HEK293 (cell line): ENCODE measurements at regions not wholly inside any gene's neighbourhood (a gene's known extent, or its start where the extent isn't known, plus 50 kb on each side); places are given as distances from the start of the nearest gene placed in this dataset.

Experiments used
- CTCF ChIA-PET: fragments of 350-600 bp; formaldehyde crosslinking; extraction: SDS; loops from one replicate; lab custom pipeline; 2021; ENCODE audit warnings: antibody characterized with exemption; lab: Yijun Ruan, JAX
- POLR2A ChIA-PET: fragments of 300-600 bp; formaldehyde crosslinking; extraction: SDS; loops from one replicate; lab custom pipeline; 2020; ENCODE audit warnings: antibody characterized with exemption, inconsistent platforms; lab: Yijun Ruan, JAX
- H3K27ac ChIP-seq: fragments of 200-500 bp; sonication (Bioruptor generic); 2 replicates; pipeline ENCODE4 v1.5.1; 2014; ENCODE audit warnings: low read depth, low read length, control low read depth, inconsistent platforms; ENCODE audit errors: extremely low read depth
- H3K36me3 ChIP-seq, 2 experiments: fragments of 200-500 bp in 1 of 2; sonication (Bioruptor generic) in 1 of 2; 1 replicate in 1 of 2; 2 replicates in 1 of 2; pipeline ENCODE4 v1.5.1; 2014 to 2017; ENCODE audit warnings: inconsistent platforms in 2 of 2, low read length in 2 of 2; ENCODE audit not compliant: control insufficient read depth in 2 of 2, insufficient read depth in 1 of 2
- H3K4me1 ChIP-seq: fragments of 200-500 bp; sonication (Bioruptor generic); 2 replicates; pipeline ENCODE4 v1.5.1; 2014; ENCODE audit warnings: mild to moderate bottlenecking, low read length, inconsistent platforms; ENCODE audit not compliant: control insufficient read depth, insufficient read depth
- H3K4me3 ChIP-seq: 2 replicates; pipeline ENCODE4 v1.5.1; 2011; ENCODE audit warnings: low read depth, mild to moderate bottlenecking, control low read depth, low read length, moderate library complexity
- H3K9me3 ChIP-seq: fragments of 200-500 bp; sonication (Bioruptor generic); 2 replicates; pipeline ENCODE4 v1.5.1; 2014; ENCODE audit warnings: low read depth, low read length, inconsistent platforms; ENCODE audit not compliant: control insufficient read depth, insufficient read depth
- GLIS2 ChIP-seq: fragments of 450-650 bp; formaldehyde crosslinking; IDR thresholded peaks from 2 replicates; pipeline ENCODE4 v1.5.1; 2016; ENCODE audit warnings: missing biosample characterization, missing genetic modification characterization
- KLF10 ChIP-seq: fragments of 450-650 bp; IDR thresholded peaks from 2 replicates; pipeline ENCODE4 v1.5.1; 2018; ENCODE audit warnings: missing biosample characterization, mild to moderate bottlenecking, missing genetic modification characterization
- KLF16 ChIP-seq: fragments of 450-650 bp; formaldehyde crosslinking; IDR thresholded peaks from 2 replicates; pipeline ENCODE4 v1.5.1; 2017; ENCODE audit warnings: missing biosample characterization, missing genetic modification characterization
- MYNN ChIP-seq: fragments of 450-650 bp; formaldehyde crosslinking; IDR thresholded peaks from 2 replicates; pipeline ENCODE4 v1.5.1; 2016; ENCODE audit warnings: missing biosample characterization, missing genetic modification characterization, borderline replicate concordance
- SCRT1 ChIP-seq: fragments of 450-650 bp; formaldehyde crosslinking; IDR thresholded peaks from 2 replicates; pipeline ENCODE4 v1.5.1; 2016; ENCODE audit warnings: missing biosample characterization, missing genetic modification characterization, borderline replicate concordance
- SP2 ChIP-seq: fragments of 450-650 bp; formaldehyde crosslinking; IDR thresholded peaks from 2 replicates; pipeline ENCODE4 v1.5.1; 2016; ENCODE audit warnings: missing biosample characterization, missing genetic modification characterization
- SP7 ChIP-seq: fragments of 450-650 bp; formaldehyde crosslinking; IDR thresholded peaks from 2 replicates; pipeline ENCODE4 v1.5.1; 2016; ENCODE audit warnings: missing biosample characterization, missing genetic modification characterization
- YY2 ChIP-seq: fragments of 450-650 bp; formaldehyde crosslinking; IDR thresholded peaks from 2 replicates; pipeline ENCODE4 v1.5.1; 2016; ENCODE audit warnings: missing biosample characterization, missing genetic modification characterization
- ZBTB20 ChIP-seq: fragments of 450-650 bp; formaldehyde crosslinking; IDR thresholded peaks from 2 replicates; pipeline ENCODE4 v1.5.1; 2016; ENCODE audit warnings: missing biosample characterization, missing genetic modification characterization
- ZBTB48 ChIP-seq: fragments of 450-650 bp; formaldehyde crosslinking; IDR thresholded peaks from 2 replicates; pipeline ENCODE4 v1.5.1; 2016; ENCODE audit warnings: missing biosample characterization, missing genetic modification characterization
- ZNF114 ChIP-seq: fragments of 450-650 bp; formaldehyde crosslinking; IDR thresholded peaks from 2 replicates; pipeline ENCODE4 v1.5.0; 2017; ENCODE audit warnings: missing biosample characterization, missing genetic modification characterization
- ZNF121 ChIP-seq: fragments of 450-650 bp; formaldehyde crosslinking; IDR thresholded peaks from 2 replicates; pipeline ENCODE4 v1.5.1; 2016; ENCODE audit warnings: missing biosample characterization, missing genetic modification characterization
- ZNF211 ChIP-seq: fragments of 450-650 bp; formaldehyde crosslinking; IDR thresholded peaks from 2 replicates; pipeline ENCODE4 v1.5.1; 2016; ENCODE audit warnings: low read depth, missing biosample characterization, missing genetic modification characterization
- ZNF350 ChIP-seq: fragments of 450-650 bp; formaldehyde crosslinking; IDR thresholded peaks from 2 replicates; pipeline ENCODE4 v1.5.0; 2017; ENCODE audit warnings: missing biosample characterization, mild to moderate bottlenecking, missing genetic modification characterization
- ZNF366 ChIP-seq: fragments of 450-650 bp; formaldehyde crosslinking; conservative IDR thresholded peaks from 2 replicates; pipeline ENCODE4 v1.5.1; 2016; ENCODE audit warnings: missing biosample characterization, missing genetic modification characterization
- ZNF426 ChIP-seq: fragments of 450-650 bp; formaldehyde crosslinking; IDR thresholded peaks from 2 replicates; pipeline ENCODE4 v1.5.1; 2017; ENCODE audit warnings: missing biosample characterization, missing genetic modification characterization, mild to moderate bottlenecking, inconsistent platforms, moderate library complexity
- ZNF473 ChIP-seq: fragments of 450-650 bp; formaldehyde crosslinking; IDR thresholded peaks from 2 replicates; pipeline ENCODE4 v1.5.1; 2017; ENCODE audit warnings: missing biosample characterization, missing genetic modification characterization
- ZNF514 ChIP-seq: fragments of 450-650 bp; formaldehyde crosslinking; IDR thresholded peaks from 2 replicates; pipeline ENCODE4 v1.5.1; 2016; ENCODE audit warnings: missing biosample characterization, missing genetic modification characterization
- ZNF610 ChIP-seq: fragments of 450-650 bp; formaldehyde crosslinking; IDR thresholded peaks from 2 replicates; pipeline ENCODE4 v1.5.1; 2016; ENCODE audit warnings: missing biosample characterization, missing genetic modification characterization, borderline replicate concordance
- ZNF654 ChIP-seq: fragments of 450-650 bp; formaldehyde crosslinking; IDR thresholded peaks from 2 replicates; pipeline ENCODE4 v1.5.1; 2016; ENCODE audit warnings: low read depth, missing biosample characterization, missing genetic modification characterization
- ZNF664 ChIP-seq: fragments of 450-650 bp; formaldehyde crosslinking; IDR thresholded peaks from 2 replicates; pipeline ENCODE4 v1.5.1; 2016; ENCODE audit warnings: missing biosample characterization, missing genetic modification characterization
- ZNF670 ChIP-seq: fragments of 450-650 bp; formaldehyde crosslinking; IDR thresholded peaks from 2 replicates; pipeline ENCODE4 v1.5.1; 2016; ENCODE audit warnings: missing biosample characterization, missing genetic modification characterization, low read depth
- ZNF785 ChIP-seq: fragments of 450-650 bp; formaldehyde crosslinking; IDR thresholded peaks from 2 replicates; pipeline ENCODE4 v1.5.1; 2016; ENCODE audit warnings: missing biosample characterization, missing genetic modification characterization
- ZNF792 ChIP-seq: fragments of 450-650 bp; formaldehyde crosslinking; IDR thresholded peaks from 2 replicates; pipeline ENCODE4 v1.5.1; 2016; ENCODE audit warnings: missing biosample characterization, missing genetic modification characterization
- TF ChIP-seq, protein P1 (sequence below): fragments of 450-650 bp; formaldehyde crosslinking; IDR thresholded peaks from 2 replicates; pipeline ENCODE4 v1.5.1; 2016; ENCODE audit warnings: missing biosample characterization, missing genetic modification characterization
- TF ChIP-seq, protein P2 (sequence below): fragments of 450-650 bp; formaldehyde crosslinking; IDR thresholded peaks from 2 replicates; pipeline ENCODE4 v1.5.1; 2016; ENCODE audit warnings: missing biosample characterization, missing genetic modification characterization
- TF ChIP-seq, protein P3 (sequence below): fragments of 450-650 bp; formaldehyde crosslinking; optimal IDR thresholded peaks from 2 replicates; pipeline ENCODE3; 2016; ENCODE audit warnings: missing biosample characterization, mild to moderate bottlenecking, missing genetic modification characterization
- TF ChIP-seq, protein P4 (sequence below): fragments of 450-650 bp; formaldehyde crosslinking; IDR thresholded peaks from 2 replicates; pipeline ENCODE4 v1.5.1; 2016; ENCODE audit warnings: missing biosample characterization, missing genetic modification characterization
- TF ChIP-seq, protein P5 (sequence below): fragments of 450-650 bp; formaldehyde crosslinking; IDR thresholded peaks from 2 replicates; pipeline ENCODE4 v1.5.1; 2016; ENCODE audit warnings: missing biosample characterization, missing genetic modification characterization

DNA sequence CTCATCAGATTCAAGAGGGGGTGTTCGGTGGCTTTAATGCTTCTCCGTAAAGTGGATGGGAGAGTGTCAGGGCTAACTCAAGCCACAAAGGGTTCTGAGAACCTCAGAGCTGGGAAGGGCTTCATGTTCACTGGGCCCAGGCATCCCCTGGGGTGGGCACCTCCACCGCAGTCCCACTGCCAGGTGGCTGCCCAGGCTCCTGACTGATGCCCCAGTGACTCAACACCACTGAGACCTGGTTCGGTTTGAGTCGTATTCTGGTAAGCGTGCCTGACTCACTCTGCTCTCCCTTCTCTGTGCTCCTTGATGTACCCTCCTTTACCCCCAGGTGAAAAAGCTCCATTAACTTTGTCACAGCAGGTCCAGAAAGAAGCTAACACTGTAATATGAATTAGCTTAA, 304.6 kb downstream of the RPLP1 start:
- no peak for TF ChIP-seq ZNF114 (tag by site-specific recombination)
- no peak for TF ChIP-seq SCRT1 (tag by site-specific recombination)
- TF ChIP-seq KLF10 (tag by site-specific recombination): no peak
- TF ChIP-seq, protein P1, sequence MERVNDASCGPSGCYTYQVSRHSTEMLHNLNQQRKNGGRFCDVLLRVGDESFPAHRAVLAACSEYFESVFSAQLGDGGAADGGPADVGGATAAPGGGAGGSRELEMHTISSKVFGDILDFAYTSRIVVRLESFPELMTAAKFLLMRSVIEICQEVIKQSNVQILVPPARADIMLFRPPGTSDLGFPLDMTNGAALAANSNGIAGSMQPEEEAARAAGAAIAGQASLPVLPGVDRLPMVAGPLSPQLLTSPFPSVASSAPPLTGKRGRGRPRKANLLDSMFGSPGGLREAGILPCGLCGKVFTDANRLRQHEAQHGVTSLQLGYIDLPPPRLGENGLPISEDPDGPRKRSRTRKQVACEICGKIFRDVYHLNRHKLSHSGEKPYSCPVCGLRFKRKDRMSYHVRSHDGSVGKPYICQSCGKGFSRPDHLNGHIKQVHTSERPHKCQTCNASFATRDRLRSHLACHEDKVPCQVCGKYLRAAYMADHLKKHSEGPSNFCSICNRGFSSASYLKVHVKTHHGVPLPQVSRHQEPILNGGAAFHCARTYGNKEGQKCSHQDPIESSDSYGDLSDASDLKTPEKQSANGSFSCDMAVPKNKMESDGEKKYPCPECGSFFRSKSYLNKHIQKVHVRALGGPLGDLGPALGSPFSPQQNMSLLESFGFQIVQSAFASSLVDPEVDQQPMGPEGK: no peak
- no peak for TF ChIP-seq ZNF792 (tag by site-specific recombination)
- no peak for TF ChIP-seq SP7 (tag by site-specific recombination)
- no peak for TF ChIP-seq ZNF211 (tag by site-specific recombination)
- no peak for TF ChIP-seq KLF16
- no peak for TF ChIP-seq ZBTB20 (tag by site-specific recombination)
- TF ChIP-seq, protein P2, sequence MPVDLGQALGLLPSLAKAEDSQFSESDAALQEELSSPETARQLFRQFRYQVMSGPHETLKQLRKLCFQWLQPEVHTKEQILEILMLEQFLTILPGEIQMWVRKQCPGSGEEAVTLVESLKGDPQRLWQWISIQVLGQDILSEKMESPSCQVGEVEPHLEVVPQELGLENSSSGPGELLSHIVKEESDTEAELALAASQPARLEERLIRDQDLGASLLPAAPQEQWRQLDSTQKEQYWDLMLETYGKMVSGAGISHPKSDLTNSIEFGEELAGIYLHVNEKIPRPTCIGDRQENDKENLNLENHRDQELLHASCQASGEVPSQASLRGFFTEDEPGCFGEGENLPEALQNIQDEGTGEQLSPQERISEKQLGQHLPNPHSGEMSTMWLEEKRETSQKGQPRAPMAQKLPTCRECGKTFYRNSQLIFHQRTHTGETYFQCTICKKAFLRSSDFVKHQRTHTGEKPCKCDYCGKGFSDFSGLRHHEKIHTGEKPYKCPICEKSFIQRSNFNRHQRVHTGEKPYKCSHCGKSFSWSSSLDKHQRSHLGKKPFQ (tag by site-specific recombination): no peak
- TF ChIP-seq ZBTB48 (tag by site-specific recombination): no peak
- TF ChIP-seq YY2: no peak
- no peak overlapping the region for H3K4me3 ChIP-seq
- ChIA-PET CTCF (interaction anchor here (0.7 to 1.0 kb wide), 2 partner anchors 219 to 295 kb away, joined by 3 to 4 read pairs; no protein-coding TSS in a partner anchor), POLR2A (no interaction called here)
- no peak overlapping the region for H3K27ac ChIP-seq
- peaks cover 21% of the 10 kb centered on the region for H3K4me1 ChIP-seq
- H3K36me3 ChIP-seq: no peaks in the 10 kb centered on the region
- H3K9me3 ChIP-seq: no peaks in the 10 kb centered on the region

DNA sequence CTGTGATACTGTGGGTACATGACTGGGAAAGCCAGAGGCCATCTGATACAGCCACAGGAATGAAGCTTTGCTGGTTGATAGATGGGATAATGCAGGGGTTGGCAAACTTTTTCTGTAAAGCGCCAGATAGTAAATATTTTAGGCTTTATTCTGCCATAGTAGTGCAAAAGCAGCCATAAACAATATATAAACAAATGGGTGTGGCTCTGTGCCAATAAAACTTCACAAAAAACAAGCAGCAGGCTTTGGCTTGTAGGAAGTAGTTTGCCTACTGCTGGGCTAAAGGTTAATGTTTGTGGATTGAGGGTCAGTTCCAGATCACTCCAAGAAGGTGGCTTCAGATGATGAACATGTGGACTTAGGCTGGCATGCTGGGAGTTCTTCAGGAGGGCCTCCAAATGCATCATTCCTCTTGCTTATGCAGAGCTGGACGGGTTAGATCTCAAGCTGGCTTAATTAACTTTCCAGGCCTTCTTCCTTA, 305.7 kb downstream of the RPLP1 start:
- POLR2A ChIA-PET: no interaction called here
- CTCF ChIA-PET: interaction anchor here (3.4 kb wide), 1 partner anchor 9 kb away, joined by 16 read pairs; no protein-coding TSS in a partner anchor
- no peak overlapping the region for H3K4me3 ChIP-seq

More for the DNA sequence above, 305.7 kb downstream of the RPLP1 start:
- H3K27ac ChIP-seq: no peak overlapping the region
- no peaks in the 10 kb centered on the region for H3K36me3 ChIP-seq
- H3K4me1 ChIP-seq: peaks cover 21% of the 10 kb centered on the region
- H3K9me3 ChIP-seq: no peaks in the 10 kb centered on the region
- TF ChIP-seq ZNF654 (tag by site-specific recombination) (no peak), ZNF664 (tag by site-specific recombination) (no peak), ZNF366 (no peak), MYNN (no peak), ZNF114 (tag by site-specific recombination) (no peak), SP2 (tag by site-specific recombination) (no peak), ZNF610 (tag by site-specific recombination) (no peak), GLIS2 (no peak), ZNF670 (tag by site-specific recombination) (no peak), ZNF350 (tag by site-specific recombination) (no peak), ZNF514 (tag by site-specific recombination) (no peak), ZNF473 (tag by site-specific recombination) (no peak), ZNF121 (tag by site-specific recombination) (no peak), ZNF426 (tag by site-specific recombination) (no peak), ZNF785 (tag by site-specific recombination) (no peak)
- TF ChIP-seq, protein P3, sequence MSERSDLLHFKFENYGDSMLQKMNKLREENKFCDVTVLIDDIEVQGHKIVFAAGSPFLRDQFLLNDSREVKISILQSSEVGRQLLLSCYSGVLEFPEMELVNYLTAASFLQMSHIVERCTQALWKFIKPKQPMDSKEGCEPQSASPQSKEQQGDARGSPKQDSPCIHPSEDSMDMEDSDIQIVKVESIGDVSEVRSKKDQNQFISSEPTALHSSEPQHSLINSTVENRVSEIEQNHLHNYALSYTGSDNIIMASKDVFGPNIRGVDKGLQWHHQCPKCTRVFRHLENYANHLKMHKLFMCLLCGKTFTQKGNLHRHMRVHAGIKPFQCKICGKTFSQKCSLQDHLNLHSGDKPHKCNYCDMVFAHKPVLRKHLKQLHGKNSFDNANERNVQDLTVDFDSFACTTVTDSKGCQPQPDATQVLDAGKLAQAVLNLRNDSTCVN (tag by site-specific recombination): no peak
- TF ChIP-seq, protein P4, sequence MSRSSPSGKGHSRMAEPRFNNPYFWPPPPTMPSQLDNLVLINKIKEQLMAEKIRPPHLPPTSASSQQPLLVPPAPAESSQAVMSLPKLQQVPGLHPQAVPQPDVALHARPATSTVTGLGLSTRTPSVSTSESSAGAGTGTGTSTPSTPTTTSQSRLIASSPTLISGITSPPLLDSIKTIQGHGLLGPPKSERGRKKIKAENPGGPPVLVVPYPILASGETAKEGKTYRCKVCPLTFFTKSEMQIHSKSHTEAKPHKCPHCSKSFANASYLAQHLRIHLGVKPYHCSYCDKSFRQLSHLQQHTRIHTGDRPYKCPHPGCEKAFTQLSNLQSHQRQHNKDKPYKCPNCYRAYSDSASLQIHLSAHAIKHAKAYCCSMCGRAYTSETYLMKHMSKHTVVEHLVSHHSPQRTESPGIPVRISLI (tag by site-specific recombination): no peak
- TF ChIP-seq, protein P5, sequence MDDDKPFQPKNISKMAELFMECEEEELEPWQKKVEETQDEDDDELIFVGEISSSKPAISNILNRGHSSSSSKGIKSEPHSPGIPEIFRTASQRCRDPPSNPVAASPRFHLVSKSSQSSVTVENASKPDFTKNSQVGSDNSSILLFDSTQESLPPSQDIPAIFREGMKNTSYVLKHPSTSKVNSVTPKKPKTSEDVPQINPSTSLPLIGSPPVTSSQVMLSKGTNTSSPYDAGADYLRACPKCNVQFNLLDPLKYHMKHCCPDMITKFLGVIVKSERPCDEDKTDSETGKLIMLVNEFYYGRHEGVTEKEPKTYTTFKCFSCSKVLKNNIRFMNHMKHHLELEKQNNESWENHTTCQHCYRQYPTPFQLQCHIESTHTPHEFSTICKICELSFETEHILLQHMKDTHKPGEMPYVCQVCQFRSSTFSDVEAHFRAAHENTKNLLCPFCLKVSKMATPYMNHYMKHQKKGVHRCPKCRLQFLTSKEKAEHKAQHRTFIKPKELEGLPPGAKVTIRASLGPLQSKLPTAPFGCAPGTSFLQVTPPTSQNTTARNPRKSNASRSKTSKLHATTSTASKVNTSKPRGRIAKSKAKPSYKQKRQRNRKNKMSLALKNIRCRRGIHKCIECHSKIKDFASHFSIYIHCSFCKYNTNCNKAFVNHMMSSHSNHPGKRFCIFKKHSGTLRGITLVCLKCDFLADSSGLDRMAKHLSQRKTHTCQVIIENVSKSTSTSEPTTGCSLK: no peak
